ENCODE measurements at regions not wholly inside any gene's neighbourhood (a gene's known extent, or its start where the extent isn't known, plus 50 kb on each side); places are given as distances from the start of the nearest gene placed in this dataset.

GRCh38 chr7:125567686-125568085 lies 638.1 kb upstream of the POT1 start:
- Histone ChIP-seq H3K9me3 (no peaks in the 10 kb centered on the region), H3K27me3 (no peaks in the 10 kb centered on the region), H3K4me1 (no peaks in the 10 kb centered on the region), H3K27ac (no peak overlapping the region), H3K36me3 (no peaks in the 10 kb centered on the region), H3K4me3 (no peak overlapping the region)
- WGBS, 2 donors: 81 to 92% methylated on average over 2 of the region's 2 CpGs
- ATAC-seq (ENCODE audit: low FRiP score in 2 of 2) (no peak), DNase-seq (no peak)
- no peak for TF ChIP-seq POLR2A (IDR thresholded peaks at IDR 0.05)
- TF ChIP-seq POLR2AphosphoS5 (IDR thresholded peaks at IDR 0.05): no peak
- TF ChIP-seq EP300 (IDR thresholded peaks at IDR 0.05): no peak
- no peak for TF ChIP-seq CTCF (IDR thresholded peaks at IDR 0.05)

GRCh38 chr7:125563964-125564529 lies 634.4 kb upstream of the POT1 start:
- H3K4me1 ChIP-seq: no peaks in the 10 kb centered on the region
- DNase-seq (peak in 1 of 2 donors; percentile 1), ATAC-seq (ENCODE audit: low FRiP score in 2 of 2) (no peak)
- no peak overlapping the region for H3K4me3 ChIP-seq
- TF ChIP-seq POLR2A (IDR thresholded peaks at IDR 0.05) (no peak), EP300 (IDR thresholded peaks at IDR 0.05) (no peak), POLR2AphosphoS5 (IDR thresholded peaks at IDR 0.05) (no peak), CTCF (IDR thresholded peaks at IDR 0.05) (no peak)
- no peaks in the 10 kb centered on the region for H3K9me3 ChIP-seq
- no peaks in the 10 kb centered on the region for H3K36me3 ChIP-seq
- H3K27ac ChIP-seq: no peak overlapping the region
- WGBS, 2 donors: 64 to 77% methylated on average over 9 to 12 of the region's 12 CpGs
- H3K27me3 ChIP-seq: no peaks in the 10 kb centered on the region

- no peaks in the 10 kb centered on the region for H3K4me1 ChIP-seq
- no peaks in the 10 kb centered on the region for H3K9me3 ChIP-seq
- no peak overlapping the region for H3K27ac ChIP-seq
- H3K4me3 ChIP-seq: no peak overlapping the region
- no peaks in the 10 kb centered on the region for H3K27me3 ChIP-seq
- WGBS, 2 donors: 71 to 82% methylated on average over 7 to 9 of the region's 9 CpGs
- ATAC-seq (ENCODE audit: low FRiP score in 2 of 2): no peak
- TF ChIP-seq EP300 (IDR thresholded peaks at IDR 0.05) (no peak), CTCF (IDR thresholded peaks at IDR 0.05) (no peak), POLR2AphosphoS5 (IDR thresholded peaks at IDR 0.05) (no peak), POLR2A (IDR thresholded peaks at IDR 0.05) (no peak)
- DNase-seq: no peak
- H3K36me3 ChIP-seq: no peaks in the 10 kb centered on the region
Observed at GRCh38 chr7:125563557-125563956, 633.9 kb upstream of the POT1 start.

- no peak for TF ChIP-seq POLR2A (IDR thresholded peaks at IDR 0.05)
- TF ChIP-seq POLR2AphosphoS5 (IDR thresholded peaks at IDR 0.05): no peak
- no peak for TF ChIP-seq EP300 (IDR thresholded peaks at IDR 0.05)
- H3K4me3 ChIP-seq: no peak overlapping the region
- WGBS, 2 donors: 22 to 26% methylated on average over 3 of the region's 3 CpGs
Observed at GRCh38 chr7:125561006-125561405, 631.4 kb upstream of the POT1 start.

GRCh38 chr7:125559921-125560320 lies 630.3 kb upstream of the POT1 start:
- Histone ChIP-seq H3K4me3 (no peak overlapping the region), H3K4me1 (no peaks in the 10 kb centered on the region), H3K36me3 (no peaks in the 10 kb centered on the region), H3K27me3 (no peaks in the 10 kb centered on the region), H3K9me3 (peaks cover 0 to 5% (median 0%) of the 10 kb centered on the region in 4 donors), H3K27ac (no peak overlapping the region)
- TF ChIP-seq POLR2A (IDR thresholded peaks at IDR 0.05): no peak
- TF ChIP-seq CTCF (IDR thresholded peaks at IDR 0.05): no peak
- TF ChIP-seq EP300 (IDR thresholded peaks at IDR 0.05): no peak
- no peak for TF ChIP-seq POLR2AphosphoS5 (IDR thresholded peaks at IDR 0.05)
- 68 to 70% methylated on average over 2 of the region's 2 CpGs for WGBS, 2 donors
- ATAC-seq (ENCODE audit: low FRiP score in 2 of 2) (no peak), DNase-seq (no peak)

More at GRCh38 chr7:125561006-125561405, 631.4 kb upstream of the POT1 start:
- Histone ChIP-seq H3K9me3 (peaks cover 0 to 5% (median 0%) of the 10 kb centered on the region in 4 donors), H3K27me3 (no peaks in the 10 kb centered on the region), H3K36me3 (no peaks in the 10 kb centered on the region), H3K27ac (no peak overlapping the region), H3K4me1 (no peaks in the 10 kb centered on the region)
- ATAC-seq (ENCODE audit: low FRiP score in 2 of 2) (no peak), DNase-seq (no peak)
